Endothelial cell of umbilical vein (primary cell): ENCODE measurements at regions not wholly inside any gene's neighbourhood (a gene's known extent, or its start where the extent isn't known, plus 50 kb on each side); places are given as distances from the start of the nearest gene placed in this dataset.

ENCODE experiments used
- BruUV-seq: library from RNA; stranded (reverse); fragments of 400-500 nt; replicated peaks from 2 replicates; lab custom pipeline; 2021; lab: Mats Ljungman, UMichigan
- CTCF ChIA-PET: fragments of 300-600, 350-600 bp; sonication (Branson Sonifier 250); formaldehyde crosslinking; loops from one replicate; lab custom pipeline; 2021; ENCODE audit warnings: antibody characterized with exemption, inconsistent platforms; lab: Charles Lee
- POLR2A ChIA-PET: fragments of 300-600, 350-600 bp; sonication (Branson Sonifier 250); formaldehyde crosslinking; loops from one replicate; lab custom pipeline; 2021; ENCODE audit warnings: antibody characterized with exemption, inconsistent platforms; lab: Charles Lee
- DNase-seq: peaks from one replicate; pipeline ENCODE4 v3.0.0-alpha.2; 2011; ENCODE audit warnings: low read depth, low spot score
- FAIRE-seq: peaks from 2 replicates; lab custom pipeline; 2011; peaks lifted over from hg19 to GRCh38; lab: Jason Lieb, UNC
- H2AFZ ChIP-seq: 2 replicates; pipeline ENCODE4 v1.6.0; 2012; ENCODE audit warnings: low read depth, low read length, control low read depth, inconsistent platforms
- H3K27ac ChIP-seq: 2 replicates; pipeline ENCODE4 v1.5.1; 2011; ENCODE audit warnings: low read depth, mild to moderate bottlenecking, control low read depth, low read length, moderate library complexity; ENCODE audit not compliant: insufficient read depth
- H3K27me3 ChIP-seq, 2 experiments: 2 replicates each; pipeline versions ENCODE4 v1.6.0 to v1.6.1; 2011; ENCODE audit warnings: low read length in 2 of 2, mixed read lengths in 1 of 2; ENCODE audit not compliant: control insufficient read depth in 2 of 2, insufficient read depth in 2 of 2
- H3K36me3 ChIP-seq, 2 experiments: 2 replicates in 1 of 2; 3 replicates in 1 of 2; pipeline ENCODE4 v1.5.1; 2011; ENCODE audit warnings: low read length in 2 of 2, mild to moderate bottlenecking in 1 of 2, moderate library complexity in 1 of 2; ENCODE audit not compliant: control insufficient read depth in 2 of 2, insufficient read depth in 2 of 2; ENCODE audit errors: extremely low read depth in 1 of 2
- H3K4me1 ChIP-seq: 3 replicates; pipeline ENCODE4 v1.5.1; 2011; ENCODE audit warnings: mild to moderate bottlenecking, low read length; ENCODE audit not compliant: control insufficient read depth, insufficient read depth; ENCODE audit errors: extremely low read depth
- H3K4me2 ChIP-seq: 2 replicates; pipeline ENCODE4 v1.6.1; 2011; ENCODE audit warnings: low read length, control low read depth, mixed read lengths; ENCODE audit not compliant: insufficient read depth
- H3K4me3 ChIP-seq, 3 experiments: fragments of 200-600 bp in 1 of 3; sonication (generic), shearing (Covaris generic) in 1 of 3; replicated peaks in 1 of 3; 2 replicates each; pipeline ENCODE4 v1.5.1; 2011 to 2016; ENCODE audit warnings: control low read depth in 3 of 3, low read length in 3 of 3, mild to moderate bottlenecking in 2 of 3, inconsistent platforms in 1 of 3, low read depth in 1 of 3, moderate library complexity in 1 of 3; ENCODE audit not compliant: insufficient read depth in 1 of 3
- H3K79me2 ChIP-seq: 2 replicates; pipeline ENCODE4 v1.6.0; 2012; ENCODE audit warnings: low read length, inconsistent platforms; ENCODE audit not compliant: control insufficient read depth, insufficient read depth
- H3K9ac ChIP-seq: replicated peaks from 2 replicates; pipeline ENCODE3; 2011; ENCODE audit warnings: low read length, control low read depth; ENCODE audit not compliant: insufficient read depth; ENCODE audit errors: extremely low read depth
- H3K9me1 ChIP-seq: replicated peaks from 3 replicates; pipeline ENCODE4 v1.6.0; 2011; ENCODE audit warnings: mild to moderate bottlenecking, low read length; ENCODE audit not compliant: control insufficient read depth, insufficient read depth; ENCODE audit errors: extremely low read depth
- H3K9me3 ChIP-seq: replicated peaks from 2 replicates; pipeline ENCODE4 v1.5.1; 2012; ENCODE audit warnings: low read length, inconsistent platforms; ENCODE audit not compliant: control insufficient read depth, insufficient read depth
- H4K20me1 ChIP-seq: replicated peaks from 2 replicates; pipeline ENCODE3; 2011; ENCODE audit warnings: mild to moderate bottlenecking, low read length; ENCODE audit not compliant: control insufficient read depth, insufficient read depth; ENCODE audit errors: extremely low read depth
- EZH2 ChIP-seq: IDR thresholded peaks from 2 replicates; pipeline ENCODE4 v1.6.1; 2012; ENCODE audit warnings: borderline replicate concordance, low read depth, mild to moderate bottlenecking, moderate library complexity, low read length, inconsistent platforms; ENCODE audit not compliant: severe bottlenecking
- FOS ChIP-seq: IDR thresholded peaks from 2 replicates; pipeline ENCODE4 v1.6.1; 2011; ENCODE audit warnings: mild to moderate bottlenecking, low read length, moderate library complexity, borderline replicate concordance; ENCODE audit not compliant: insufficient read depth
- GATA2 ChIP-seq: IDR thresholded peaks from 2 replicates; pipeline ENCODE4 v1.7.0; 2011; ENCODE audit warnings: low read depth, mild to moderate bottlenecking, moderate library complexity, mixed read lengths, low read length; ENCODE audit not compliant: insufficient read length, insufficient read depth
- JUN ChIP-seq: IDR thresholded peaks from 2 replicates; pipeline ENCODE4 v1.6.1; 2011; ENCODE audit warnings: borderline replicate concordance, low read depth; ENCODE audit not compliant: insufficient read length, insufficient read depth
- MYC ChIP-seq: IDR thresholded peaks from one replicate; pipeline ENCODE4 v1.6.1; 2011; ENCODE audit warnings: mild to moderate bottlenecking, low read depth, low read length
- POLR2A ChIP-seq: IDR thresholded peaks from 2 replicates; pipeline ENCODE4 v1.6.1; 2012; ENCODE audit warnings: low read depth, mild to moderate bottlenecking, control low read depth, low read length
- POLR2AphosphoS5 ChIP-seq: IDR thresholded peaks from 2 replicates; pipeline ENCODE4 v1.6.1; 2012; ENCODE audit warnings: low read depth, mild to moderate bottlenecking, control low read depth, low read length, moderate library complexity; ENCODE audit not compliant: insufficient read depth
- dilution Hi-C: fragments of 300-500 bp; cut with MboI; formaldehyde crosslinking; loops from one replicate; pipeline ENCODE4 v1.15.0; 2019; ENCODE audit warnings: low sequenced_read_pairs; ENCODE audit not compliant: extremely low pct_ligation_motif_present
- intact Hi-C: fragments of 100-400 bp; cut with micrococcal nuclease; formaldehyde crosslinking; loops from one replicate; pipeline ENCODE4 v1.10.0; 2022
- TF ChIP-seq, protein P1 (sequence below), 2 donors: IDR thresholded peaks; 1 replicate in 1 of 2; 2 replicates in 1 of 2; pipeline ENCODE4 v1.5.1; 2011; ENCODE audit warnings: low read length in 2 of 2, mild to moderate bottlenecking in 2 of 2, moderate library complexity in 2 of 2, control low read depth in 1 of 2, inconsistent platforms in 1 of 2, low read depth in 1 of 2; ENCODE audit not compliant: insufficient read depth in 1 of 2; ENCODE audit errors: extremely low read depth in 1 of 2
- TF ChIP-seq, protein P2 (sequence below): IDR thresholded peaks from 2 replicates; pipeline ENCODE4 v1.6.1; 2011; ENCODE audit not compliant: insufficient read depth, insufficient read length

DNA sequence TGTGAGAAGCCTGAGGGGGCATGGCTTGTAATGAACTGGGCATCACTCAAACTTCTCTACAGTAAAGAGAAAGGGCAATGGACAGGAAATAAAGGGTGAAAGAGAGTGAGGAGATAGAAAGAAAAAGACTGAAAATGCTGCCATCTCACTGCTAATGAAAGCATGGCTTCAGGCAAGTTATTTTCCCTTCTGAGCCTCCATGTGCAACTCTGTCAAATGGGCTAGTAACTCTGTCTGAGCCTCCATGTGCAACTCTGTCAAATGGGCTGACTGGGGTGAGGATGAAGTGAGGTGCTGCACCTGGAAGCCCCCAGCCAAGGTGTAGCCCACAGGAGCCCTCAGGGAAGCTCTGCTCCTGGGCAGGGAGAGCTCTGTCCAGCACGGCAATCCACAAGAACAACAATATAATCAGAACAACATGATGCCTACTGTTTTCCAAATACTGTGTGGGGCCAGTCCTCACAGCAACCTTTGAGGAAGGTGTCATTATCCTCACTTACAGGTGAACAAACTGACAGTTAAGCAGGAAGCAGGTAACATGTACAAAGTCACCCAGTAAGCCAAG lies 73.8 kb upstream of the XPA start:
- ChIA-PET CTCF (no interaction called here), POLR2A (no interaction called here)
- no peak for TF ChIP-seq EZH2
- TF ChIP-seq FOS, result no peak
- no peak for TF ChIP-seq POLR2AphosphoS5
- TF ChIP-seq, protein P1, sequence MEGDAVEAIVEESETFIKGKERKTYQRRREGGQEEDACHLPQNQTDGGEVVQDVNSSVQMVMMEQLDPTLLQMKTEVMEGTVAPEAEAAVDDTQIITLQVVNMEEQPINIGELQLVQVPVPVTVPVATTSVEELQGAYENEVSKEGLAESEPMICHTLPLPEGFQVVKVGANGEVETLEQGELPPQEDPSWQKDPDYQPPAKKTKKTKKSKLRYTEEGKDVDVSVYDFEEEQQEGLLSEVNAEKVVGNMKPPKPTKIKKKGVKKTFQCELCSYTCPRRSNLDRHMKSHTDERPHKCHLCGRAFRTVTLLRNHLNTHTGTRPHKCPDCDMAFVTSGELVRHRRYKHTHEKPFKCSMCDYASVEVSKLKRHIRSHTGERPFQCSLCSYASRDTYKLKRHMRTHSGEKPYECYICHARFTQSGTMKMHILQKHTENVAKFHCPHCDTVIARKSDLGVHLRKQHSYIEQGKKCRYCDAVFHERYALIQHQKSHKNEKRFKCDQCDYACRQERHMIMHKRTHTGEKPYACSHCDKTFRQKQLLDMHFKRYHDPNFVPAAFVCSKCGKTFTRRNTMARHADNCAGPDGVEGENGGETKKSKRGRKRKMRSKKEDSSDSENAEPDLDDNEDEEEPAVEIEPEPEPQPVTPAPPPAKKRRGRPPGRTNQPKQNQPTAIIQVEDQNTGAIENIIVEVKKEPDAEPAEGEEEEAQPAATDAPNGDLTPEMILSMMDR (IDR thresholded peaks at IDR 0.05; ENCODE audit: extremely low read depth in 1 of 2, insufficient read depth in 1 of 2, low read depth in 1 of 2, low read length in 2 of 2), result no peak
- TF ChIP-seq, protein P2, sequence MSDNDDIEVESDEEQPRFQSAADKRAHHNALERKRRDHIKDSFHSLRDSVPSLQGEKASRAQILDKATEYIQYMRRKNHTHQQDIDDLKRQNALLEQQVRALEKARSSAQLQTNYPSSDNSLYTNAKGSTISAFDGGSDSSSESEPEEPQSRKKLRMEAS, result no peak
- no peak for TF ChIP-seq MYC
- TF ChIP-seq JUN, result no peak
- TF ChIP-seq POLR2A, result no peak
- TF ChIP-seq GATA2, result no peak
- FAIRE-seq (no peak), DNase-seq (no peak)
- Histone ChIP-seq H4K20me1 (no peaks in the 10 kb centered on the region), H3K4me1 (no peaks in the 10 kb centered on the region), H2AFZ (no peak overlapping the region), H3K27ac (no peak overlapping the region), H3K9ac (no peak overlapping the region), H3K36me3 (no peaks in the 10 kb centered on the region), H3K4me3 (no peak overlapping the region), H3K79me2 (no peaks in the 10 kb centered on the region), H3K4me2 (no peak overlapping the region), H3K9me3 (no peaks in the 10 kb centered on the region), H3K27me3 (peaks cover 24 to 27% of the 10 kb centered on the region in 2 experiments), H3K9me1 (no peaks in the 10 kb centered on the region)
- dilution Hi-C loops, result no loop called here
- no TSS peak for BruUV-seq
- intact Hi-C loops, result no loop called here
